GM11168 (cell line): ENCODE measurements at regions not wholly inside any gene's neighbourhood (a gene's known extent, or its start where the extent isn't known, plus 50 kb on each side); places are given as distances from the start of the nearest gene placed in this dataset.

ENCODE experiments used
- in situ Hi-C: fragments of 300-500 bp; cut with MboI; formaldehyde crosslinking; loops from one replicate; pipeline ENCODE4 v1.12.0; 2022; ENCODE audit warnings: low sequenced_read_pairs; ENCODE audit not compliant: unreplicated experiment

- in situ Hi-C loops = no loop called here
These were observed 85.8 kb upstream of the NELL2 start for GRCh38 chr12:44961887-44962286.

- in situ Hi-C loops = no loop called here
These were observed 84.7 kb upstream of the NELL2 start for GRCh38 chr12:44960856-44961255.

- in situ Hi-C loops = no loop called here
These were observed 84.3 kb upstream of the NELL2 start for GRCh38 chr12:44960423-44960822.

- in situ Hi-C loops = loop anchor here (25.0 kb wide), 1 partner anchor 935 kb away; no protein-coding TSS in a partner anchor
These were observed 71.0 kb upstream of the NELL2 start for GRCh38 chr12:44947163-44947562.

- in situ Hi-C loops = loop anchor here (25.0 kb wide), 1 partner anchor 930 kb away; no protein-coding TSS in a partner anchor
These were observed 66.6 kb upstream of the NELL2 start for GRCh38 chr12:44942714-44943113.

- in situ Hi-C loops = loop anchor here (25.0 kb wide), 1 partner anchor 919 kb away; no protein-coding TSS in a partner anchor
These were observed 55.0 kb upstream of the NELL2 start for GRCh38 chr12:44930972-44931600.

GRCh38 chr12:44929236-44929885, 53.2 kb upstream of the NELL2 start:
- in situ Hi-C loops = loop anchor here (25.0 kb wide), 1 partner anchor 917 kb away; no protein-coding TSS in a partner anchor
